ENCODE measurements at regions not wholly inside any gene's neighbourhood (a gene's known extent, or its start where the extent isn't known, plus 50 kb on each side); places are given as distances from the start of the nearest gene placed in this dataset.
"Not testable (repeated sequence)": the region's sequence is repeated elsewhere in the genome, so short reads cannot be mapped to it uniquely, and the experiment has no call there.

GRCh38 chr1:224040006-224040405 is 73.9 kb upstream of the FBXO28 start:
- TF ChIP-seq EZH2 (IDR thresholded peaks at IDR 0.05); POLR2AphosphoS5 (IDR thresholded peaks at IDR 0.05; ENCODE audit: borderline replicate concordance, low read depth, low read length); FOXP2 (optimal IDR thresholded peaks at IDR 0.05; ENCODE audit: control extremely low read depth, extremely low read length, insufficient read depth): not testable (repeated sequence)
